Activated CD8-positive, alpha-beta T cell treated with anti-CD3 and anti-CD28 coated beads for 36 hours (primary cell): ENCODE measurements at regions not wholly inside any gene's neighbourhood (a gene's known extent, or its start where the extent isn't known, plus 50 kb on each side); places are given as distances from the start of the nearest gene placed in this dataset.

ENCODE experiments used
- ATAC-seq: fragments of 200-7000 bp; cut with Tn5 transposase; one replicate; pipeline ENCODE4 v1.10.0; 2021; ENCODE audit warnings: mild to moderate bottlenecking, moderate library complexity
- CTCF ChIA-PET: fragments of 350-600 bp; sonication (Branson Sonifier 250); formaldehyde crosslinking; loops from one replicate; lab custom pipeline; 2021; ENCODE audit warnings: antibody characterized with exemption; lab: Charles Lee
- POLR2A ChIA-PET: fragments of 350-600 bp; sonication (Branson Sonifier 250); formaldehyde crosslinking; loops from one replicate; lab custom pipeline; 2021; ENCODE audit warnings: antibody characterized with exemption; lab: Charles Lee
- DNase-seq: peaks from one replicate; pipeline ENCODE4 v3.0.0-alpha.2; 2020
- H3K27ac Mint-ChIP-seq: one replicate; pipeline ENCODE4 v1.8.0; 2021; ENCODE audit warnings: mild to moderate bottlenecking, mixed read lengths
- H3K27me3 Mint-ChIP-seq: one replicate; pipeline ENCODE4 v1.8.0; 2021; ENCODE audit warnings: mixed read lengths
- H3K36me3 Mint-ChIP-seq: one replicate; pipeline ENCODE4 v1.8.0; 2021; ENCODE audit warnings: low read depth, mixed read lengths
- H3K4me1 Mint-ChIP-seq: one replicate; pipeline ENCODE4 v1.8.0; 2021; ENCODE audit warnings: low read depth, mixed read lengths
- H3K4me3 Mint-ChIP-seq: one replicate; pipeline ENCODE4 v1.8.0; 2021; ENCODE audit warnings: mild to moderate bottlenecking, moderate library complexity, mixed read lengths
- H3K9me3 Mint-ChIP-seq: one replicate; pipeline ENCODE4 v1.8.0; 2021; ENCODE audit warnings: mixed read lengths
- CTCF ChIP-seq: fragments of 200-600 bp; IDR thresholded peaks from one replicate; pipeline ENCODE4 v1.8.0; 2022; ENCODE audit warnings: antibody characterized with exemption, mild to moderate bottlenecking
- intact Hi-C: fragments of 100-400 bp; cut with micrococcal nuclease; formaldehyde crosslinking; loops from one replicate; pipeline ENCODE4 v1.10.0; 2022

DNA sequence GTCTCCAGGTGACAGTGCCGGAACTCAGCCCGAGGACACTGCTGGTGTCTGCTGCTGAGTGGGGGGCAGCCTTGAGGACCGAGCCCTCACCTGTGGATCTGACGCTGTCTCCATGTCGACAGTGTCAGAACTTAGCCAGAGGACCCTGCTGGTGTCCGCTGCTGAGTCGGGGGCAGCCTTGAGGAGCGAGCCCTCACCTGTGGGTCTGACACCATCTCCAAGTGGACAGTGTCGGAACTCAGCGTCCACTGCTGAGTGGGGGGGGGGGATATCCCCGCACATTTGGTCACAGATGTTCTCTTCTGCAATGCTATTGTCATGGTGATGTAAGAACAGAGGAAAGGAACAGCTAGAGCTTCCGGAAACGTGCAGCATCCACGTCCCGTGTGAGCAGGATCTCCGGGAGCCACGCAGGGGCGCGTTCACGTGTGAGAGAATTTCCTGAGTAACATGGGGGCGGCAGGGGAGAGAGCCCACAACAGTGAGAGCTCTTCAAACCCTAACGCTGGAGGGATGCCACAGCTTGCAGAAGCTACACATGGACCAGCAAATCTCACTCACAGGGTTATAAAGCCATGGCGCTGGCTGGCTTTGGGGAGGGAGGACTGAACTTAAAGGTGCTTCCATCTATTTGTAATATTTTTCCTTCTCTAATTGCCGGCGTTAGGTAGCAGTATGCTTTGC, 250.7 kb upstream of the SALL3 start:
- Mint-ChIP-seq H3K36me3 (no peaks in the 10 kb centered on the region), H3K4me3 (no peak overlapping the region), H3K4me1 (no peaks in the 10 kb centered on the region), H3K27me3 (no peaks in the 10 kb centered on the region), H3K27ac (no peak overlapping the region), H3K9me3 (no peaks in the 10 kb centered on the region)
- DNase-seq (no peak), ATAC-seq (no peak)
- TF ChIP-seq CTCF = no peak
- intact Hi-C loops = no loop called here
- ChIA-PET CTCF (no interaction called here), POLR2A (no interaction called here)

- Mint-ChIP-seq H3K27me3 (no peaks in the 10 kb centered on the region), H3K4me3 (no peak overlapping the region), H3K27ac (no peak overlapping the region), H3K36me3 (no peaks in the 10 kb centered on the region), H3K4me1 (no peaks in the 10 kb centered on the region), H3K9me3 (no peaks in the 10 kb centered on the region)
- no peak for ATAC-seq
- intact Hi-C loops = no loop called here
- DNase-seq = no peak
- CTCF ChIA-PET = no interaction called here
- no peak for TF ChIP-seq CTCF
- POLR2A ChIA-PET = no interaction called here
Measured at GRCh38 chr18:78730546-78730945, 249.1 kb upstream of the SALL3 start.

- Mint-ChIP-seq H3K9me3 (no peaks in the 10 kb centered on the region), H3K36me3 (no peaks in the 10 kb centered on the region), H3K4me1 (no peaks in the 10 kb centered on the region), H3K4me3 (no peak overlapping the region), H3K27me3 (no peaks in the 10 kb centered on the region), H3K27ac (no peak overlapping the region)
- intact Hi-C loops = no loop called here
- DNase-seq (no peak), ATAC-seq (no peak)
- no peak for TF ChIP-seq CTCF
- POLR2A ChIA-PET = no interaction called here
- CTCF ChIA-PET = no interaction called here
Measured at GRCh38 chr18:78731016-78731397, 248.6 kb upstream of the SALL3 start.

DNA sequence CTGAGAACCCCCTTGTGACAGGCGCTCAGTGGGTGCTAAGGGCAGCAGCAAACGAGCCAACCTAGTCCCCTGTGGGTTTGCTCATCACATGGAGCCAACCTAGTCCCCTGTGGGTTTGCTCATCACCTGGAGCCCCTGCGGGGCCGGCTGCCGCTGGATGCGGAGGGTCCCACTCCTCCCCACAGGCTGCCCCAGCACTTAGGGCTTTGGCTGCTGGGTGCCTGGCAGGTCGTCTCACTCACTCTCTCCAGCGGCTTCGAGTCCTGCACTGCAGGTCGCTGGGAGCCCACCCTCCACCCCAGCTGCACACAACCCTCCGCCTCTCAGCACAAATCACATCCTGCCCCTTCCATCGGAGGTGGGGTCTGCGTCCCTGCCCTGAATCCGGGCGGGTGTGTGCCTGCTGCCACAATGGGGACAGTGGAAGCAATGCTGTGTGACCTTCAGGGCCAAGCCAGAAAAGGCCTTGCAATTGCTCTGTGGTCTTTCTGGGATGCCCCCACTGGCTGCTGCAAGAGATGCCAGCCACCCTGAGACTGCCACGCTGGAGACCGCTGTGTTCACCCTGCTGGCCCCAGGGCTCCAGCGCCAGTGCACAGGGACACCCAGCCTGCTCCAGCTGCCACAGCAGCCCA, 248.1 kb upstream of the SALL3 start:
- H3K9me3 Mint-ChIP-seq = no peaks in the 10 kb centered on the region

More for the DNA sequence above, 248.1 kb upstream of the SALL3 start:
- Mint-ChIP-seq H3K27ac (no peak overlapping the region), H3K4me1 (no peaks in the 10 kb centered on the region), H3K4me3 (no peak overlapping the region), H3K27me3 (no peaks in the 10 kb centered on the region), H3K36me3 (no peaks in the 10 kb centered on the region)
- ATAC-seq (no peak), DNase-seq (no peak)
- intact Hi-C loops = no loop called here
- ChIA-PET CTCF (no interaction called here), POLR2A (no interaction called here)
- no peak for TF ChIP-seq CTCF
